ENCODE measurements at regions not wholly inside any gene's neighbourhood (a gene's known extent, or its start where the extent isn't known, plus 50 kb on each side); places are given as distances from the start of the nearest gene placed in this dataset.

GRCh38 chr16:86353948-86354347 is 156.4 kb upstream of the FOXF1 start:
- Histone ChIP-seq H3K4me1 (no peaks in the 10 kb centered on the region), H3K27me3 (replicated peaks; ENCODE audit: control insufficient read depth, insufficient read depth, low read length) (no peaks in the 10 kb centered on the region; the same call in 1 of the 2 replicates), H3K9me3 (peaks cover 8% of the 10 kb centered on the region; the same call in 1 of the 2 replicates), H3K4me3 (ENCODE audit: low read depth, low read length) (no peak overlapping the region), H3K36me3 (ENCODE audit: control insufficient read depth, insufficient read depth, low read length) (no peaks in the 10 kb centered on the region)
- peaks cover 17% of the 10 kb centered on the region for H3K9me3 Mint-ChIP-seq (ENCODE audit: unreplicated experiment)
- TF ChIP-seq, protein P1, sequence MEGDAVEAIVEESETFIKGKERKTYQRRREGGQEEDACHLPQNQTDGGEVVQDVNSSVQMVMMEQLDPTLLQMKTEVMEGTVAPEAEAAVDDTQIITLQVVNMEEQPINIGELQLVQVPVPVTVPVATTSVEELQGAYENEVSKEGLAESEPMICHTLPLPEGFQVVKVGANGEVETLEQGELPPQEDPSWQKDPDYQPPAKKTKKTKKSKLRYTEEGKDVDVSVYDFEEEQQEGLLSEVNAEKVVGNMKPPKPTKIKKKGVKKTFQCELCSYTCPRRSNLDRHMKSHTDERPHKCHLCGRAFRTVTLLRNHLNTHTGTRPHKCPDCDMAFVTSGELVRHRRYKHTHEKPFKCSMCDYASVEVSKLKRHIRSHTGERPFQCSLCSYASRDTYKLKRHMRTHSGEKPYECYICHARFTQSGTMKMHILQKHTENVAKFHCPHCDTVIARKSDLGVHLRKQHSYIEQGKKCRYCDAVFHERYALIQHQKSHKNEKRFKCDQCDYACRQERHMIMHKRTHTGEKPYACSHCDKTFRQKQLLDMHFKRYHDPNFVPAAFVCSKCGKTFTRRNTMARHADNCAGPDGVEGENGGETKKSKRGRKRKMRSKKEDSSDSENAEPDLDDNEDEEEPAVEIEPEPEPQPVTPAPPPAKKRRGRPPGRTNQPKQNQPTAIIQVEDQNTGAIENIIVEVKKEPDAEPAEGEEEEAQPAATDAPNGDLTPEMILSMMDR (IDR thresholded peaks at IDR 0.05; ENCODE audit: insufficient read depth in 1 of 2, low read depth in 1 of 2, low read length in 1 of 2, severe bottlenecking in 1 of 2, unreplicated experiment in 1 of 2), result no peak
- POLR2A ChIA-PET, result no interaction called here
- H3K4me1 Mint-ChIP-seq (ENCODE audit: low read depth, unreplicated experiment), result no peaks in the 10 kb centered on the region
- H3K27ac Mint-ChIP-seq (ENCODE audit: unreplicated experiment), result no peak overlapping the region
- H3K27me3 Mint-ChIP-seq (ENCODE audit: insufficient read depth, unreplicated experiment), result peaks cover 33% of the 10 kb centered on the region
- intact Hi-C loops (cut with micrococcal nuclease; ENCODE audit: unreplicated experiment), result no loop called here
- H3K4me3 Mint-ChIP-seq (ENCODE audit: unreplicated experiment), result no peak overlapping the region
- H3K36me3 Mint-ChIP-seq (ENCODE audit: insufficient read depth, unreplicated experiment), result no peaks in the 10 kb centered on the region
- no peak for DNase-seq
- CTCF ChIA-PET, result no interaction called here
- no TSS peak for BruUV-seq (replicated peaks)

DNA sequence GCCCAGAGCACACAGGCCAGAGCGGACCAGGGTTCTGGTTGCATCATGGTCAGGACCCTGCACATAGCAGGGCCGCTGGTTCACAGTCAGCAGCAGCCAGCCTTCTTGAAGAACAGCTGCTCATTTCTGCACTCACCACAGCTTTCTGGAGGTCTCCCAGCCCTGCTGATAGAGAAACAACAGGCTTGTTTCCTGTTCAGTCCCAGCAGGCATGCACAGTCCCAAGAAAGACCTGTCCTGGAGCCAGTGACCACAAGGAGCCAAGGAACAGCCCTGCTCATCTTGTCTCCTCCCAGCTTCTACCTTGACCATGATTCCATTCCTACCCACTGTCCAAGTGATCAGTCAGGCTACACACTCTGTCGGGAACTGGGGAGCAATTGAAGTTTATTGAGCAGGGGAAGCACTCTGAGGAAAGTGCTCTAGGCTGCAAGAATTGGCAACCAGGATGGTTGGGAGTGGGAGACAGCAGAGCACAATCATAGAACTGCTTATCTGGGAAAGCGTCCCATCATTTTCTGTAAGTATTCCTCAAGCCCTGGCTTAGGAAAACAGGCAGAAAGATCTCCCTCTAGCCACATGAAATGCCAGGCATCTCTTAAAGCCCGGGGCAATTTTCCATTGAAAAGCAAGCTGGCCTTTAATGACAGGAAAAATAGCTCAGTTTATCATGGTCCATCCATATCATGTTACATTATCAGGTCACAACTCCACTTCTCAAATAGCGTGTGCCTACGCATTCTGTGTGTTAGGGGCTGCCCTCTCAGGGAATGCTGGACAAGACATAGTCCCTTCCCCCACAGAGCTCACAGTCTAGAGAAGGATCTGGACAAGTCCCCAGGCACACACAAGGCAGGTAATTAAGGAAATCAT is 155.4 kb upstream of the FOXF1 start:
- DNase-seq, result no peak
- Mint-ChIP-seq H3K4me1 (ENCODE audit: low read depth, unreplicated experiment) (no peaks in the 10 kb centered on the region), H3K27me3 (ENCODE audit: insufficient read depth, unreplicated experiment) (peaks cover 32% of the 10 kb centered on the region)

DNA sequence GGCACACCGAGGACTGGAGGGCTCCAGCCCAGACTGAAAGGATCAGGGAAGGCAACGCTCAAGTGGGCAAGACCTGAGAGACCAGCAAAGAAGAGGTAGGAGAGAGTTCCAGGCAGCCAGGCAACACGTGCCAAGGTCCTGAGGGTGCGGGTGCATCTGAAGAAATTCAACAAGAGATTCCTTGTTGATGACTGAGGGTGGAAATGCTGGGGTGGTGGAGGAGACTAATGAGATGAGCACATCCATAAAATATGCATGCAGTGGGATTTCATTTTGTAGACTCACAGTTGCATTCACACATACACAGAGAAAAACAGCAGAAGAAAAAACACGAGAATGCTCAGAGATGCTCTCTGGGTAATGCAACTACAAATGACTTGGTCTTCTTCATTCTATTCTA is 154.8 kb upstream of the FOXF1 start:
- Mint-ChIP-seq H3K4me3 (ENCODE audit: unreplicated experiment) (no peak overlapping the region), H3K9me3 (ENCODE audit: unreplicated experiment) (peaks cover 17% of the 10 kb centered on the region), H3K27me3 (ENCODE audit: insufficient read depth, unreplicated experiment) (peaks cover 26% of the 10 kb centered on the region), H3K36me3 (ENCODE audit: insufficient read depth, unreplicated experiment) (no peaks in the 10 kb centered on the region), H3K27ac (ENCODE audit: unreplicated experiment) (no peak overlapping the region), H3K4me1 (ENCODE audit: low read depth, unreplicated experiment) (no peaks in the 10 kb centered on the region)
- DNase-seq, result no peak
- no peaks in the 10 kb centered on the region for H3K27me3 ChIP-seq (replicated peaks; ENCODE audit: control insufficient read depth, insufficient read depth, low read length)
- no peak overlapping the region for H3K4me3 ChIP-seq (ENCODE audit: low read depth, low read length)
- peaks cover 8% of the 10 kb centered on the region; the same call in 1 of the 2 replicates for H3K9me3 ChIP-seq
- TF ChIP-seq, protein P1 (IDR thresholded peaks at IDR 0.05; ENCODE audit: insufficient read depth in 1 of 2, low read depth in 1 of 2, low read length in 1 of 2, severe bottlenecking in 1 of 2, unreplicated experiment in 1 of 2), result no peak
- no TSS peak for BruUV-seq (replicated peaks)
- H3K4me1 ChIP-seq, result no peaks in the 10 kb centered on the region
- ChIA-PET POLR2A (no interaction called here), CTCF (no interaction called here)
- intact Hi-C loops (cut with micrococcal nuclease; ENCODE audit: unreplicated experiment), result no loop called here
- H3K36me3 ChIP-seq (ENCODE audit: control insufficient read depth, insufficient read depth, low read length), result no peaks in the 10 kb centered on the region

More for the DNA sequence above, 155.4 kb upstream of the FOXF1 start:
- H3K36me3 Mint-ChIP-seq (ENCODE audit: insufficient read depth, unreplicated experiment), result no peaks in the 10 kb centered on the region
- TF ChIP-seq, protein P1 (IDR thresholded peaks at IDR 0.05; ENCODE audit: insufficient read depth in 1 of 2, low read depth in 1 of 2, low read length in 1 of 2, severe bottlenecking in 1 of 2, unreplicated experiment in 1 of 2), result no peak
- ChIA-PET POLR2A (no interaction called here), CTCF (no interaction called here)
- no peak overlapping the region for H3K27ac Mint-ChIP-seq (ENCODE audit: unreplicated experiment)
- peaks cover 8% of the 10 kb centered on the region; the same call in 1 of the 2 replicates for H3K9me3 ChIP-seq
- no peaks in the 10 kb centered on the region for H3K36me3 ChIP-seq (ENCODE audit: control insufficient read depth, insufficient read depth, low read length)
- no peaks in the 10 kb centered on the region for H3K27me3 ChIP-seq (replicated peaks; ENCODE audit: control insufficient read depth, insufficient read depth, low read length)
- no TSS peak for BruUV-seq (replicated peaks)
- intact Hi-C loops (cut with micrococcal nuclease; ENCODE audit: unreplicated experiment), result no loop called here
- H3K4me1 ChIP-seq, result no peaks in the 10 kb centered on the region
- H3K4me3 ChIP-seq (ENCODE audit: low read depth, low read length), result no peak overlapping the region
- peaks cover 17% of the 10 kb centered on the region for H3K9me3 Mint-ChIP-seq (ENCODE audit: unreplicated experiment)
- H3K4me3 Mint-ChIP-seq (ENCODE audit: unreplicated experiment), result no peak overlapping the region
